ENCODE measurements at regions not wholly inside any gene's neighbourhood (a gene's known extent, or its start where the extent isn't known, plus 50 kb on each side); places are given as distances from the start of the nearest gene placed in this dataset.

DNA sequence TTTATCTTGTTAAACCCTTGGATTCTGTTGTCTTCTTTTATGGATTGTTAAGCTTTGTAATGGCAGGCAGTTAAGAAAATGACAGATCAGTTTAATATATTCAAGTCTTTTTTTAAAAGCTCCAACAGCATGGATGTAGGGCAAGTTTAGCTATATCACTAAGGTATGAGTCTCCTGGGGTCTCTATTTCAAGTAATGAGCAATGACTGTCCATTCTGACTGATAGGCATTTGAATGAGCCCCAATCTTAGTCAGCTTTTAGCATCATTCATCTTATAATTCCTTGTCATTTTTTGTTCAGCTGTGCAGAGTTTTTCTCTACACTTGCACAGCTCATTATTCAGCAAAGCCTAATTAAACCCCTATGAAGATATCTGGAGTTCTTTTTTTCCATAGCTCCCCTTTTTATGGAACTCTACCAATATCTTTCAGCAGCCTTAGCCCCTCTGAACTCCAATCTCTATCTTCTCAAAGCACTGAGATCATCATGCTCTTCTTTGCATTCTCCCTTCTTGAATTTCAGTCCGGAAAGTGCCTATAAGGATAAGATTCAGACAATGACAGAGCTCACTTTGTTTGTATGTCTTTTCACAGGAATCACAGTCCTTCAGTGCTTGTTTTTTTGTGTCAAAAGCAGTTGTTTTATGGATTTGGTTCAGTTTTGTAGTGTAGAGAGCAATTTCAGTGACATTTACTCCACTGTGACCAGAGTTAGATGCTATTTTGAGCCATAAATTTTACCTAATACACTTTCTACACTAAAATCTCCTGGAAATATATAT lies 97.2 kb upstream of the DOK5 start:
- Histone ChIP-seq H3K79me2 (replicated peaks; ENCODE audit: insufficient read depth) (no peaks in the 10 kb centered on the region), H3K36me3 (ENCODE audit: insufficient read depth) (no peaks in the 10 kb centered on the region), H2AFZ (peak overlapping the region; percentile 70; the same call in 1 of the 2 replicates), H3F3A (replicated peaks; ENCODE audit: low read depth) (no peaks in the 10 kb centered on the region), H3K4me1 (ENCODE audit: insufficient read depth) (peaks cover 5% of the 10 kb centered on the region; the same call in 1 of the 2 replicates), H3K27me3 (ENCODE audit: insufficient read depth) (no peaks in the 10 kb centered on the region), H3K4me3 (no peak overlapping the region), H4K20me1 (replicated peaks; ENCODE audit: insufficient read depth) (no peaks in the 10 kb centered on the region), H3K9me2 (ENCODE audit: insufficient read depth) (no peaks in the 10 kb centered on the region), H3K4me2 (no peak overlapping the region), H3K27ac (ENCODE audit: low read depth) (no peak overlapping the region)
- peaks cover 2% of the 10 kb centered on the region; the same call in 1 of the 3 replicates for H3K9me3 Mint-ChIP-seq
- ATAC-seq, result no peak
- H3K36me3 Mint-ChIP-seq (ENCODE audit: low read depth), result no peaks in the 10 kb centered on the region
- H3K4me1 Mint-ChIP-seq, result peaks cover 15% of the 10 kb centered on the region
- H3K27me3 Mint-ChIP-seq (ENCODE audit: insufficient read depth, low read depth, poor library complexity), result peaks cover 2% of the 10 kb centered on the region
- no peak for DNase-seq (ENCODE audit: low spot score)
- no peak overlapping the region for H3K27ac Mint-ChIP-seq
- TF ChIP-seq REST (IDR thresholded peaks at IDR 0.05; ENCODE audit: unreplicated experiment), result no peak
- no peak for TF ChIP-seq STAT1 (IDR thresholded peaks at IDR 0.05; ENCODE audit: unreplicated experiment)
- no peak for TF ChIP-seq POLR2AphosphoS5 (IDR thresholded peaks at IDR 0.05; ENCODE audit: low read depth)
- TF ChIP-seq, protein P1, sequence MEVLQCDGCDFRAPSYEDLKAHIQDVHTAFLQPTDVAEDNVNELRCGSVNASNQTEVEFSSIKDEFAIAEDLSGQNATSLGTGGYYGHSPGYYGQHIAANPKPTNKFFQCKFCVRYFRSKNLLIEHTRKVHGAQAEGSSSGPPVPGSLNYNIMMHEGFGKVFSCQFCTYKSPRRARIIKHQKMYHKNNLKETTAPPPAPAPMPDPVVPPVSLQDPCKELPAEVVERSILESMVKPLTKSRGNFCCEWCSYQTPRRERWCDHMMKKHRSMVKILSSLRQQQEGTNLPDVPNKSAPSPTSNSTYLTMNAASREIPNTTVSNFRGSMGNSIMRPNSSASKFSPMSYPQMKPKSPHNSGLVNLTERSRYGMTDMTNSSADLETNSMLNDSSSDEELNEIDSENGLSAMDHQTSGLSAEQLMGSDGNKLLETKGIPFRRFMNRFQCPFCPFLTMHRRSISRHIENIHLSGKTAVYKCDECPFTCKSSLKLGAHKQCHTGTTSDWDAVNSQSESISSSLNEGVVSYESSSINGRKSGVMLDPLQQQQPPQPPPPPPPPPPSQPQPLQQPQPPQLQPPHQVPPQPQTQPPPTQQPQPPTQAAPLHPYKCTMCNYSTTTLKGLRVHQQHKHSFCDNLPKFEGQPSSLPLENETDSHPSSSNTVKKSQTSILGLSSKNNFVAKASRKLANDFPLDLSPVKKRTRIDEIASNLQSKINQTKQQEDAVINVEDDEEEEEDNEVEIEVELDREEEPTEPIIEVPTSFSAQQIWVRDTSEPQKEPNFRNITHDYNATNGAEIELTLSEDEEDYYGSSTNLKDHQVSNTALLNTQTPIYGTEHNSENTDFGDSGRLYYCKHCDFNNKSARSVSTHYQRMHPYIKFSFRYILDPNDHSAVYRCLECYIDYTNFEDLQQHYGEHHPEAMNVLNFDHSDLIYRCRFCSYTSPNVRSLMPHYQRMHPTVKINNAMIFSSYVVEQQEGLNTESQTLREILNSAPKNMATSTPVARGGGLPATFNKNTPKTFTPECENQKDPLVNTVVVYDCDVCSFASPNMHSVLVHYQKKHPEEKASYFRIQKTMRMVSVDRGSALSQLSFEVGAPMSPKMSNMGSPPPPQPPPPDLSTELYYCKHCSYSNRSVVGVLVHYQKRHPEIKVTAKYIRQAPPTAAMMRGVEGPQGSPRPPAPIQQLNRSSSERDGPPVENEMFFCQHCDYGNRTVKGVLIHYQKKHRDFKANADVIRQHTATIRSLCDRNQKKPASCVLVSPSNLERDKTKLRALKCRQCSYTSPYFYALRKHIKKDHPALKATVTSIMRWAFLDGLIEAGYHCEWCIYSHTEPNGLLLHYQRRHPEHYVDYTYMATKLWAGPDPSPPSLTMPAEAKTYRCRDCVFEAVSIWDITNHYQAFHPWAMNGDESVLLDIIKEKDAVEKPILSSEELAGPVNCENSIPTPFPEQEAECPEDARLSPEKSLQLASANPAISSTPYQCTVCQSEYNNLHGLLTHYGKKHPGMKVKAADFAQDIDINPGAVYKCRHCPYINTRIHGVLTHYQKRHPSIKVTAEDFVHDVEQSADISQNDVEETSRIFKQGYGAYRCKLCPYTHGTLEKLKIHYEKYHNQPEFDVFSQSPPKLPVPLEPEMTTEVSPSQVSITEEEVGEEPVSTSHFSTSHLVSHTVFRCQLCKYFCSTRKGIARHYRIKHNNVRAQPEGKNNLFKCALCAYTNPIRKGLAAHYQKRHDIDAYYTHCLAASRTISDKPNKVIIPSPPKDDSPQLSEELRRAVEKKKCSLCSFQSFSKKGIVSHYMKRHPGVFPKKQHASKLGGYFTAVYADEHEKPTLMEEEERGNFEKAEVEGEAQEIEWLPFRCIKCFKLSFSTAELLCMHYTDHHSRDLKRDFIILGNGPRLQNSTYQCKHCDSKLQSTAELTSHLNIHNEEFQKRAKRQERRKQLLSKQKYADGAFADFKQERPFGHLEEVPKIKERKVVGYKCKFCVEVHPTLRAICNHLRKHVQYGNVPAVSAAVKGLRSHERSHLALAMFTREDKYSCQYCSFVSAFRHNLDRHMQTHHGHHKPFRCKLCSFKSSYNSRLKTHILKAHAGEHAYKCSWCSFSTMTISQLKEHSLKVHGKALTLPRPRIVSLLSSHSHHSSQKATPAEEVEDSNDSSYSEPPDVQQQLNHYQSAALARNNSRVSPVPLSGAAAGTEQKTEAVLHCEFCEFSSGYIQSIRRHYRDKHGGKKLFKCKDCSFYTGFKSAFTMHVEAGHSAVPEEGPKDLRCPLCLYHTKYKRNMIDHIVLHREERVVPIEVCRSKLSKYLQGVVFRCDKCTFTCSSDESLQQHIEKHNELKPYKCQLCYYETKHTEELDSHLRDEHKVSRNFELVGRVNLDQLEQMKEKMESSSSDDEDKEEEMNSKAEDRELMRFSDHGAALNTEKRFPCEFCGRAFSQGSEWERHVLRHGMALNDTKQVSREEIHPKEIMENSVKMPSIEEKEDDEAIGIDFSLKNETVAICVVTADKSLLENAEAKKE (CRISPR knock-in tag; IDR thresholded peaks at IDR 0.05), result no peak
- no peak for TF ChIP-seq JUNB (IDR thresholded peaks at IDR 0.05; ENCODE audit: unreplicated experiment)
- TF ChIP-seq EZH2phosphoT487 (IDR thresholded peaks at IDR 0.05; ENCODE audit: unreplicated experiment), result no peak
- TF ChIP-seq EZH2 (IDR thresholded peaks at IDR 0.05; ENCODE audit: low read depth, unreplicated experiment), result no peak
- TF ChIP-seq, protein P2, sequence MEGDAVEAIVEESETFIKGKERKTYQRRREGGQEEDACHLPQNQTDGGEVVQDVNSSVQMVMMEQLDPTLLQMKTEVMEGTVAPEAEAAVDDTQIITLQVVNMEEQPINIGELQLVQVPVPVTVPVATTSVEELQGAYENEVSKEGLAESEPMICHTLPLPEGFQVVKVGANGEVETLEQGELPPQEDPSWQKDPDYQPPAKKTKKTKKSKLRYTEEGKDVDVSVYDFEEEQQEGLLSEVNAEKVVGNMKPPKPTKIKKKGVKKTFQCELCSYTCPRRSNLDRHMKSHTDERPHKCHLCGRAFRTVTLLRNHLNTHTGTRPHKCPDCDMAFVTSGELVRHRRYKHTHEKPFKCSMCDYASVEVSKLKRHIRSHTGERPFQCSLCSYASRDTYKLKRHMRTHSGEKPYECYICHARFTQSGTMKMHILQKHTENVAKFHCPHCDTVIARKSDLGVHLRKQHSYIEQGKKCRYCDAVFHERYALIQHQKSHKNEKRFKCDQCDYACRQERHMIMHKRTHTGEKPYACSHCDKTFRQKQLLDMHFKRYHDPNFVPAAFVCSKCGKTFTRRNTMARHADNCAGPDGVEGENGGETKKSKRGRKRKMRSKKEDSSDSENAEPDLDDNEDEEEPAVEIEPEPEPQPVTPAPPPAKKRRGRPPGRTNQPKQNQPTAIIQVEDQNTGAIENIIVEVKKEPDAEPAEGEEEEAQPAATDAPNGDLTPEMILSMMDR (conservative IDR thresholded peaks at IDR 0.05; ENCODE audit: low read depth in 2 of 2), result no peak
- no peak overlapping the region for H3K4me3 Mint-ChIP-seq

Measured in GM23338 (cell line).